HepG2 (cell line): ENCODE measurements at regions not wholly inside any gene's neighbourhood (a gene's known extent, or its start where the extent isn't known, plus 50 kb on each side); places are given as distances from the start of the nearest gene placed in this dataset.

Experiments used
- CCAR2 ChIP-seq: fragments of 200-400 bp; formaldehyde crosslinking; optimal IDR thresholded peaks from 2 replicates; pipeline ENCODE3; 2018; ENCODE audit warnings: low read depth, mild to moderate bottlenecking, low read length, moderate library complexity
- CREB1 ChIP-seq, 2 experiments: fragments of 450-650 bp in 1 of 2; IDR thresholded peaks; 2 replicates each; pipeline ENCODE4 v1.6.1; 2016 to 2017; ENCODE audit warnings: control low read depth in 1 of 2, mild to moderate bottlenecking in 1 of 2, missing compliant biosample characterization in 1 of 2, missing genetic modification characterization in 1 of 2
- CREM ChIP-seq, 2 experiments: sonication (generic) in 1 of 2; formaldehyde crosslinking in 1 of 2; IDR thresholded peaks; 2 replicates each; pipeline versions ENCODE4 v1.4.0 to v1.6.1; 2016 to 2020; ENCODE audit warnings: antibody characterized with exemption in 1 of 2, mild to moderate bottlenecking in 1 of 2, missing genetic modification reagents in 1 of 2
- GTF2F1 ChIP-seq: fragments of 150-350 bp; IDR thresholded peaks from 2 replicates; pipeline ENCODE4 v1.6.1; 2014; ENCODE audit warnings: low read length
- MBD4 ChIP-seq: IDR thresholded peaks from 2 replicates; pipeline ENCODE4 v1.6.1; 2012; ENCODE audit warnings: low read length, inconsistent platforms, borderline replicate concordance
- RBM22 ChIP-seq: fragments of 200-400 bp; formaldehyde crosslinking; optimal IDR thresholded peaks from 2 replicates; pipeline ENCODE3; 2017; ENCODE audit warnings: mild to moderate bottlenecking, low read length, moderate library complexity
- TP53 ChIP-seq: sonication (generic); formaldehyde crosslinking; conservative IDR thresholded peaks from 2 replicates; pipeline ENCODE4 v1.4.0; 2020; ENCODE audit warnings: missing genetic modification reagents
- ZNF124 ChIP-seq: sonication (generic); formaldehyde crosslinking; IDR thresholded peaks from 2 replicates; pipeline ENCODE4 v1.4.0; 2020; ENCODE audit warnings: missing genetic modification reagents
- ZNF292 ChIP-seq: sonication (generic); formaldehyde crosslinking; IDR thresholded peaks from 2 replicates; pipeline ENCODE4 v1.8.1; 2022; ENCODE audit warnings: mild to moderate bottlenecking, low read depth, missing genetic modification reagents, borderline replicate concordance
- ZNF468 ChIP-seq: sonication (generic); formaldehyde crosslinking; IDR thresholded peaks from 2 replicates; pipeline ENCODE4 v1.8.0; 2022; ENCODE audit warnings: mild to moderate bottlenecking, moderate library complexity, missing genetic modification reagents
- ZNF567 ChIP-seq: sonication (generic); formaldehyde crosslinking; IDR thresholded peaks from 2 replicates; pipeline ENCODE4 v1.8.1; 2023; ENCODE audit warnings: mild to moderate bottlenecking, missing genetic modification reagents, borderline replicate concordance
- ZNF670 ChIP-seq: sonication (generic); formaldehyde crosslinking; IDR thresholded peaks from 2 replicates; pipeline ENCODE4 v1.8.0; 2022; ENCODE audit warnings: mild to moderate bottlenecking, missing genetic modification reagents, borderline replicate concordance
- ZNF879 ChIP-seq: sonication (generic); formaldehyde crosslinking; IDR thresholded peaks from 2 replicates; pipeline ENCODE4 v1.8.1; 2023; ENCODE audit warnings: missing genetic modification reagents
- ZSCAN20 ChIP-seq: sonication (generic); formaldehyde crosslinking; IDR thresholded peaks from 2 replicates; pipeline ENCODE4 v1.4.0; 2020; ENCODE audit warnings: missing genetic modification reagents, mild to moderate bottlenecking, borderline replicate concordance
- TF ChIP-seq, protein P1 (sequence below): sonication (generic); formaldehyde crosslinking; IDR thresholded peaks from 2 replicates; pipeline ENCODE4 v1.8.0; 2022; ENCODE audit warnings: mild to moderate bottlenecking, missing genetic modification reagents; ENCODE audit not compliant: insufficient replicate concordance
- TF ChIP-seq, protein P2 (sequence below), 2 experiments: sonication (generic) in 1 of 2; formaldehyde crosslinking in 1 of 2; IDR thresholded peaks; 2 replicates each; pipeline versions ENCODE4 v1.4.0 to v1.6.1; 2018 to 2020; ENCODE audit warnings: missing genetic modification reagents in 2 of 2, borderline replicate concordance in 1 of 2, low read depth in 1 of 2, mild to moderate bottlenecking in 1 of 2, missing biosample characterization in 1 of 2
- TF ChIP-seq, protein P3 (sequence below): sonication (generic); formaldehyde crosslinking; IDR thresholded peaks from 2 replicates; pipeline ENCODE4 v1.8.1; 2022; ENCODE audit warnings: mild to moderate bottlenecking, missing genetic modification reagents
- TF ChIP-seq, protein P4 (sequence below): sonication (generic); formaldehyde crosslinking; IDR thresholded peaks from 2 replicates; pipeline ENCODE4 v1.4.0; 2020; ENCODE audit warnings: missing genetic modification reagents
- TF ChIP-seq, protein P5 (sequence below): sonication (generic); formaldehyde crosslinking; IDR thresholded peaks from 2 replicates; pipeline ENCODE4 v1.8.0; 2022; ENCODE audit warnings: missing genetic modification reagents, mild to moderate bottlenecking, moderate library complexity, borderline replicate concordance

DNA sequence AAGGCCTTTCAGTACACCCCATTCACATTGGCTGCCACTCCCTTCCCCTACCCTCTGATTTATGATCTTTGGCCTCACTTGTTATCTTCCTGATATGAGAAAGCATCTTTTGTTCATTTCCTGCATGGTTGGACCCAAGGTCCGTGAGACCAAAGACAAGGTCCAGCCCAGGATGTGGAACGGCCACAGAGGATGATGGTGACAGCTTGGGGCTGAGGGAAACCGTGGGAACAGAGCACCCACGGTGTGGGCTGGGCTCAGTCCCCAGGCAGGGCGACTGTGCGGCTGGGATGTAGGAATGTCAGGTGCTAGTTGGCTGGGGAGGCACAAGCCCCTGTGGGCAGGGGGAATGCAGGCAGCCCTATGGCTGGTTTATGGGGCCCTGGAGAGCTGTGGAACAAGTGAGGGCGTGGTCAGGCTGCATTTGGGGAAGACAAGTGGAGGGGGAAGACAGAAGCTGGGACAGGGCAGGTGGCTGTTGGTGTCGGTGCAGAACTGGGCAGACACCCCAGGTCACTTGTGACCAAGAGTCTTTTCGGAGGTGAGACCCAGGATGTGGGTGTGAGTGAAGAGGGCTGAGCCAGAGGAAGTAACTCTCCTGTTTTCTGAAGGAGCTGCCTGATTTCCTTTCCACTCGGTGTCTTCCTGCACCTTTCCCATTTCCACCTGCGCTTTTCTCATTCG is 51.7 kb upstream of the IGFBP3 start (continued):
- TF ChIP-seq, protein P1, sequence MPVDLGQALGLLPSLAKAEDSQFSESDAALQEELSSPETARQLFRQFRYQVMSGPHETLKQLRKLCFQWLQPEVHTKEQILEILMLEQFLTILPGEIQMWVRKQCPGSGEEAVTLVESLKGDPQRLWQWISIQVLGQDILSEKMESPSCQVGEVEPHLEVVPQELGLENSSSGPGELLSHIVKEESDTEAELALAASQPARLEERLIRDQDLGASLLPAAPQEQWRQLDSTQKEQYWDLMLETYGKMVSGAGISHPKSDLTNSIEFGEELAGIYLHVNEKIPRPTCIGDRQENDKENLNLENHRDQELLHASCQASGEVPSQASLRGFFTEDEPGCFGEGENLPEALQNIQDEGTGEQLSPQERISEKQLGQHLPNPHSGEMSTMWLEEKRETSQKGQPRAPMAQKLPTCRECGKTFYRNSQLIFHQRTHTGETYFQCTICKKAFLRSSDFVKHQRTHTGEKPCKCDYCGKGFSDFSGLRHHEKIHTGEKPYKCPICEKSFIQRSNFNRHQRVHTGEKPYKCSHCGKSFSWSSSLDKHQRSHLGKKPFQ, result no peak
- TF ChIP-seq ZNF468 (CRISPR knock-in tag), result no peak
- no peak for TF ChIP-seq CCAR2
- TF ChIP-seq ZNF124 (CRISPR knock-in tag), result no peak
- no peak for TF ChIP-seq ZSCAN20 (CRISPR knock-in tag)
- no peak for TF ChIP-seq TP53
- TF ChIP-seq ZNF567, result no peak
- TF ChIP-seq RBM22, result no peak
- TF ChIP-seq, protein P2, sequence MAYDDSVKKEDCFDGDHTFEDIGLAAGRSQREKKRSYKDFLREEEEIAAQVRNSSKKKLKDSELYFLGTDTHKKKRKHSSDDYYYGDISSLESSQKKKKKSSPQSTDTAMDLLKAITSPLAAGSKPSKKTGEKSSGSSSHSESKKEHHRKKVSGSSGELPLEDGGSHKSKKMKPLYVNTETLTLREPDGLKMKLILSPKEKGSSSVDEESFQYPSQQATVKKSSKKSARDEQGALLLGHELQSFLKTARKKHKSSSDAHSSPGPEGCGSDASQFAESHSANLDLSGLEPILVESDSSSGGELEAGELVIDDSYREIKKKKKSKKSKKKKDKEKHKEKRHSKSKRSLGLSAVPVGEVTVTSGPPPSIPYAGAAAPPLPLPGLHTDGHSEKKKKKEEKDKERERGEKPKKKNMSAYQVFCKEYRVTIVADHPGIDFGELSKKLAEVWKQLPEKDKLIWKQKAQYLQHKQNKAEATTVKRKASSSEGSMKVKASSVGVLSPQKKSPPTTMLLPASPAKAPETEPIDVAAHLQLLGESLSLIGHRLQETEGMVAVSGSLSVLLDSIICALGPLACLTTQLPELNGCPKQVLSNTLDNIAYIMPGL (CRISPR knock-in tag; IDR thresholded peaks at IDR 0.05; ENCODE audit: borderline replicate concordance in 1 of 2, low read depth in 1 of 2), result 0 out of 4 replicates have a peak, but pooled peaks of 1 of the 2 experiments have one; percentile 25
- TF ChIP-seq, protein P3, sequence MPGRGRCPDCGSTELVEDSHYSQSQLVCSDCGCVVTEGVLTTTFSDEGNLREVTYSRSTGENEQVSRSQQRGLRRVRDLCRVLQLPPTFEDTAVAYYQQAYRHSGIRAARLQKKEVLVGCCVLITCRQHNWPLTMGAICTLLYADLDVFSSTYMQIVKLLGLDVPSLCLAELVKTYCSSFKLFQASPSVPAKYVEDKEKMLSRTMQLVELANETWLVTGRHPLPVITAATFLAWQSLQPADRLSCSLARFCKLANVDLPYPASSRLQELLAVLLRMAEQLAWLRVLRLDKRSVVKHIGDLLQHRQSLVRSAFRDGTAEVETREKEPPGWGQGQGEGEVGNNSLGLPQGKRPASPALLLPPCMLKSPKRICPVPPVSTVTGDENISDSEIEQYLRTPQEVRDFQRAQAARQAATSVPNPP (CRISPR knock-in tag), result no peak
- no peak for TF ChIP-seq CREB1 (IDR thresholded peaks at IDR 0.05)
- TF ChIP-seq CREB1 (CRISPR knock-in tag; IDR thresholded peaks at IDR 0.05), result no peak
- no peak for TF ChIP-seq ZNF879 (CRISPR knock-in tag)
- TF ChIP-seq ZNF670, result no peak
- TF ChIP-seq, protein P4, sequence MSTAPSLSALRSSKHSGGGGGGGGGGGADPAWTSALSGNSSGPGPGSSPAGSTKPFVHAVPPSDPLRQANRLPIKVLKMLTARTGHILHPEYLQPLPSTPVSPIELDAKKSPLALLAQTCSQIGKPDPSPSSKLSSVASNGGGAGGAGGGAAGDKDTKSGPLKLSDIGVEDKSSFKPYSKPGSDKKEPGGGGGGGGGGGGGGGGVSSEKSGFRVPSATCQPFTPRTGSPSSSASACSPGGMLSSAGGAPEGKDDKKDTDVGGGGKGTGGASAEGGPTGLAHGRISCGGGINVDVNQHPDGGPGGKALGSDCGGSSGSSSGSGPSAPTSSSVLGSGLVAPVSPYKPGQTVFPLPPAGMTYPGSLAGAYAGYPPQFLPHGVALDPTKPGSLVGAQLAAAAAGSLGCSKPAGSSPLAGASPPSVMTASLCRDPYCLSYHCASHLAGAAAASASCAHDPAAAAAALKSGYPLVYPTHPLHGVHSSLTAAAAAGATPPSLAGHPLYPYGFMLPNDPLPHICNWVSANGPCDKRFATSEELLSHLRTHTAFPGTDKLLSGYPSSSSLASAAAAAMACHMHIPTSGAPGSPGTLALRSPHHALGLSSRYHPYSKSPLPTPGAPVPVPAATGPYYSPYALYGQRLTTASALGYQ (CRISPR knock-in tag), result no peak; the same call in 1 of the 2 replicates
- 0 out of 2 replicates have a peak, but pooled peaks have one; percentile 14 for TF ChIP-seq ZNF292 (CRISPR knock-in tag)
- peak; percentile 40; the same call in 1 of the 2 replicates for TF ChIP-seq CREM (IDR thresholded peaks at IDR 0.05)
- no peak for TF ChIP-seq CREM (CRISPR knock-in tag; IDR thresholded peaks at IDR 0.05)
- no peak for TF ChIP-seq MBD4
- no peak for TF ChIP-seq GTF2F1
- TF ChIP-seq, protein P5, sequence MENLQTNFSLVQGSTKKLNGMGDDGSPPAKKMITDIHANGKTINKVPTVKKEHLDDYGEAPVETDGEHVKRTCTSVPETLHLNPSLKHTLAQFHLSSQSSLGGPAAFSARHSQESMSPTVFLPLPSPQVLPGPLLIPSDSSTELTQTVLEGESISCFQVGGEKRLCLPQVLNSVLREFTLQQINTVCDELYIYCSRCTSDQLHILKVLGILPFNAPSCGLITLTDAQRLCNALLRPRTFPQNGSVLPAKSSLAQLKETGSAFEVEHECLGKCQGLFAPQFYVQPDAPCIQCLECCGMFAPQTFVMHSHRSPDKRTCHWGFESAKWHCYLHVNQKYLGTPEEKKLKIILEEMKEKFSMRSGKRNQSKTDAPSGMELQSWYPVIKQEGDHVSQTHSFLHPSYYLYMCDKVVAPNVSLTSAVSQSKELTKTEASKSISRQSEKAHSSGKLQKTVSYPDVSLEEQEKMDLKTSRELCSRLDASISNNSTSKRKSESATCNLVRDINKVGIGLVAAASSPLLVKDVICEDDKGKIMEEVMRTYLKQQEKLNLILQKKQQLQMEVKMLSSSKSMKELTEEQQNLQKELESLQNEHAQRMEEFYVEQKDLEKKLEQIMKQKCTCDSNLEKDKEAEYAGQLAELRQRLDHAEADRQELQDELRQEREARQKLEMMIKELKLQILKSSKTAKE (CRISPR knock-in tag), result no peak
